Astrocyte (in vitro differentiated cells and primary cell): ENCODE measurements at regions not wholly inside any gene's neighbourhood (a gene's known extent, or its start where the extent isn't known, plus 50 kb on each side); places are given as distances from the start of the nearest gene placed in this dataset.

Experiments
- DNase-seq: peaks from one replicate; pipeline ENCODE4 v3.0.0-alpha.2; 2010; ENCODE audit warnings: low read depth
- FAIRE-seq: peaks from 2 replicates; lab custom pipeline; 2011; peaks lifted over from hg19 to GRCh38; lab: Jason Lieb, UNC
- H2AFZ ChIP-seq: 2 replicates; pipeline ENCODE4 v1.6.0; 2012; ENCODE audit warnings: low read depth, low read length, inconsistent platforms
- H3K27ac ChIP-seq: 2 replicates; pipeline ENCODE4 v1.5.1; 2011; ENCODE audit warnings: low read depth, low read length, inconsistent platforms
- H3K27me3 ChIP-seq: 2 replicates; pipeline ENCODE4 v1.6.0; 2011; ENCODE audit warnings: low read length, inconsistent platforms; ENCODE audit not compliant: insufficient read depth
- H3K36me3 ChIP-seq: 2 replicates; pipeline ENCODE4 v1.5.1; 2011; ENCODE audit warnings: low read length, inconsistent platforms; ENCODE audit not compliant: insufficient read depth
- H3K4me1 ChIP-seq: 2 replicates; pipeline ENCODE4 v1.5.1; 2011; ENCODE audit warnings: low read length, inconsistent platforms; ENCODE audit not compliant: insufficient read depth
- H3K4me2 ChIP-seq: 2 replicates; pipeline ENCODE4 v1.6.0; 2012; ENCODE audit warnings: low read length, inconsistent platforms
- H3K4me3 ChIP-seq: 2 replicates; pipeline ENCODE4 v1.5.1; 2011; ENCODE audit warnings: low read depth, mild to moderate bottlenecking, low read length, inconsistent platforms; ENCODE audit not compliant: insufficient read depth
- H3K79me2 ChIP-seq: 2 replicates; pipeline ENCODE4 v1.6.0; 2012; ENCODE audit warnings: mild to moderate bottlenecking, low read length, inconsistent platforms; ENCODE audit not compliant: insufficient read depth
- H3K9ac ChIP-seq: 2 replicates; pipeline ENCODE4 v1.6.0; 2012; ENCODE audit warnings: mild to moderate bottlenecking, low read length, inconsistent platforms
- H3K9me3 ChIP-seq: 2 replicates; pipeline ENCODE4 v1.5.1; 2012; ENCODE audit warnings: low read depth, mild to moderate bottlenecking, low read length, inconsistent platforms; ENCODE audit not compliant: insufficient read depth
- H4K20me1 ChIP-seq: 2 replicates; pipeline ENCODE4 v1.6.0; 2012; ENCODE audit warnings: low read length, inconsistent platforms; ENCODE audit not compliant: insufficient read depth
- H3K27ac Mint-ChIP-seq: one replicate; pipeline ENCODE4 v1.8.0; 2021; ENCODE audit warnings: mild to moderate bottlenecking, mixed read lengths; ENCODE audit not compliant: unreplicated experiment
- H3K27me3 Mint-ChIP-seq: one replicate; pipeline ENCODE4 v1.8.0; 2021; ENCODE audit warnings: low read depth, mixed read lengths; ENCODE audit not compliant: unreplicated experiment
- H3K36me3 Mint-ChIP-seq: one replicate; pipeline ENCODE4 v1.8.0; 2021; ENCODE audit warnings: low read depth, mixed read lengths; ENCODE audit not compliant: unreplicated experiment
- H3K4me1 Mint-ChIP-seq: one replicate; pipeline ENCODE4 v1.8.0; 2021; ENCODE audit warnings: low read depth, mixed read lengths; ENCODE audit not compliant: unreplicated experiment
- H3K4me3 Mint-ChIP-seq: one replicate; pipeline ENCODE4 v1.8.0; 2021; ENCODE audit warnings: mild to moderate bottlenecking, moderate library complexity, mixed read lengths; ENCODE audit not compliant: unreplicated experiment
- H3K9me3 Mint-ChIP-seq: one replicate; pipeline ENCODE4 v1.8.0; 2021; ENCODE audit warnings: mild to moderate bottlenecking, mixed read lengths; ENCODE audit not compliant: unreplicated experiment
- EZH2 ChIP-seq: IDR thresholded peaks from 2 replicates; pipeline ENCODE4 v1.6.1; 2012; ENCODE audit warnings: mild to moderate bottlenecking, low read length, inconsistent platforms; ENCODE audit not compliant: insufficient read depth
- TF ChIP-seq, protein P1 (sequence below): IDR thresholded peaks from 2 replicates; pipeline ENCODE4 v1.5.1; 2011; ENCODE audit warnings: low read depth, mild to moderate bottlenecking, inconsistent platforms, low read length, moderate library complexity; ENCODE audit not compliant: insufficient read depth

DNA sequence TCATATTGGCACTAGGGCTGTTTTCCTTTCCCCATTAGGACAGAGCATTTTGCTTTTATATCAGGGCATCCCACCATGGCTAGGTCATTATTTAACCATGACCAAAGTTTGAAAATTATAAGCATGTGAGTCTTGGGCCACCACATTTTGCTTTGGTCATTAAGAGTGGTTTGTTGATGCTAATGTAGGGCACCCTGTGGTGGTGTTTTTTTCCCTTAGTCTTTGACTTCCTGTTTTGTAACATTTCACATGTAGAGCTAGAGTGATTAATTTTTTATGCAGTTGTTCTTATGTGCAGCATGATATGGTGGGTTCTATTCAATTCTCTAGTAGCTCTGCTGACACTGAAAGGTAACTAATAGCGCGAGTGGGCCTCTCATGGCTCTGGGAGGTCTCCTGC lies 249.6 kb upstream of the ROBO1 start:
- no peak overlapping the region for H3K4me2 ChIP-seq
- TF ChIP-seq, protein P1, sequence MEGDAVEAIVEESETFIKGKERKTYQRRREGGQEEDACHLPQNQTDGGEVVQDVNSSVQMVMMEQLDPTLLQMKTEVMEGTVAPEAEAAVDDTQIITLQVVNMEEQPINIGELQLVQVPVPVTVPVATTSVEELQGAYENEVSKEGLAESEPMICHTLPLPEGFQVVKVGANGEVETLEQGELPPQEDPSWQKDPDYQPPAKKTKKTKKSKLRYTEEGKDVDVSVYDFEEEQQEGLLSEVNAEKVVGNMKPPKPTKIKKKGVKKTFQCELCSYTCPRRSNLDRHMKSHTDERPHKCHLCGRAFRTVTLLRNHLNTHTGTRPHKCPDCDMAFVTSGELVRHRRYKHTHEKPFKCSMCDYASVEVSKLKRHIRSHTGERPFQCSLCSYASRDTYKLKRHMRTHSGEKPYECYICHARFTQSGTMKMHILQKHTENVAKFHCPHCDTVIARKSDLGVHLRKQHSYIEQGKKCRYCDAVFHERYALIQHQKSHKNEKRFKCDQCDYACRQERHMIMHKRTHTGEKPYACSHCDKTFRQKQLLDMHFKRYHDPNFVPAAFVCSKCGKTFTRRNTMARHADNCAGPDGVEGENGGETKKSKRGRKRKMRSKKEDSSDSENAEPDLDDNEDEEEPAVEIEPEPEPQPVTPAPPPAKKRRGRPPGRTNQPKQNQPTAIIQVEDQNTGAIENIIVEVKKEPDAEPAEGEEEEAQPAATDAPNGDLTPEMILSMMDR = no peak
- TF ChIP-seq EZH2 = no peak
- Mint-ChIP-seq H3K4me1 (no peaks in the 10 kb centered on the region), H3K27ac (no peak overlapping the region), H3K36me3 (no peaks in the 10 kb centered on the region), H3K9me3 (no peaks in the 10 kb centered on the region), H3K4me3 (no peak overlapping the region), H3K27me3 (no peaks in the 10 kb centered on the region)
- H3K27ac ChIP-seq = no peak overlapping the region
- H4K20me1 ChIP-seq = no peaks in the 10 kb centered on the region
- H3K36me3 ChIP-seq = no peaks in the 10 kb centered on the region
- no peak overlapping the region for H2AFZ ChIP-seq
- H3K79me2 ChIP-seq = no peaks in the 10 kb centered on the region
- H3K4me3 ChIP-seq = no peak overlapping the region
- H3K4me1 ChIP-seq = no peaks in the 10 kb centered on the region
- DNase-seq = no peak
- H3K9me3 ChIP-seq = no peaks in the 10 kb centered on the region
- H3K27me3 ChIP-seq = no peaks in the 10 kb centered on the region
- no peak overlapping the region for H3K9ac ChIP-seq
- no peak for FAIRE-seq

DNA sequence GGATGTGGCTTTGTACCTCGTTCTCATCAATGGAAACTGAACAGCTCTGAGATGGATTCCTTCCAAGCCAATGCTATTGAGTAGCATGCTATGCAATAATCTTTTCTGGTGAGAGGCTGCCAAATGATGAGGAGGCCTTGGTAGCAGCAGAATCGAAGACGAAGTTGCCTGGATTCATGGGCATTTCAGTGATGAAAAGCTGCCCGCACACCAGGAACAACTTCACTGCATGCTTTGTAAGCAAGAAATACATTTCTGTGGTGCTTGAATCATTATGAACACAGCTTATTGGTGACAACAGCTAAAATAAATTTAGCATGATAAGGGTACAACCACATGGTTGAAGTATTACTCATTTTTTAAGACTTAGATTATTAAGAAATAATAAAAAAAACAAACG lies 246.8 kb upstream of the ROBO1 start:
- no peaks in the 10 kb centered on the region for H3K9me3 ChIP-seq
- H3K27me3 ChIP-seq = no peaks in the 10 kb centered on the region
- H3K27me3 Mint-ChIP-seq = no peaks in the 10 kb centered on the region
- no peaks in the 10 kb centered on the region for H3K9me3 Mint-ChIP-seq
- no peak overlapping the region for H3K4me3 Mint-ChIP-seq
- DNase-seq = no peak
- H4K20me1 ChIP-seq = no peaks in the 10 kb centered on the region
- no peak for TF ChIP-seq EZH2
- TF ChIP-seq, protein P1 = no peak
- no peak overlapping the region for H3K4me3 ChIP-seq
- H3K9ac ChIP-seq = no peak overlapping the region
- H3K36me3 ChIP-seq = no peaks in the 10 kb centered on the region
- no peak overlapping the region for H2AFZ ChIP-seq
- H3K27ac ChIP-seq = no peak overlapping the region
- H3K36me3 Mint-ChIP-seq = no peaks in the 10 kb centered on the region
- no peak overlapping the region for H3K4me2 ChIP-seq
- H3K79me2 ChIP-seq = no peaks in the 10 kb centered on the region
- no peak for FAIRE-seq
- no peaks in the 10 kb centered on the region for H3K4me1 ChIP-seq
- H3K4me1 Mint-ChIP-seq = no peaks in the 10 kb centered on the region
- H3K27ac Mint-ChIP-seq = no peak overlapping the region

DNA sequence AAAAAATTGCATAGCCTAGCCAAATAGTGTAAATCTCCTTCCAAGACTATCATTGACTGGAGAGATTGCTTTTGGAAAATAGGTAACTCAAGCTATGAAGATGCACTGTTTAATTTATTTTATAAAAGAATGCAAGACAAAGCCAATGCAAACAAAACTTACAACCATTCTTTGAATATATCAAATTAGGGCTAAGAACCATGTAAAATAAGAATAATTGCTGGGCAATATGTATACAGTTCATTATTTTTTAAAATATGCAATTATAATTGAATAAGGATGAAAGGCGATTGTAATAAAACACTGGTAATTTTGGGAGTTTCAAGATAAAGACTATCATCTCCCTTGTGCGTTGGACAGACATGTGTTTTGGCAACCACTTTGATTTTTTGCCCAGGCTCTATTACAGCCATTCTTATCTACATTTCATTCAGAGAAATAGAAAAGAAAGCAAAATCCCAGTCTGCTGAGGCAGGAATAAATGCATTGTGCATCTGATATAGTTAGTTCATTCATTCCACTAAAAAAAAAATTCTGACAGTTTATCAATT lies 242.3 kb upstream of the ROBO1 start:
- H3K9me3 Mint-ChIP-seq = no peaks in the 10 kb centered on the region
- no peaks in the 10 kb centered on the region for H3K79me2 ChIP-seq
- no peaks in the 10 kb centered on the region for H3K9me3 ChIP-seq
- FAIRE-seq (no peak), DNase-seq (no peak)
- TF ChIP-seq EZH2 = no peak
- TF ChIP-seq, protein P1 = no peak
- H3K4me3 Mint-ChIP-seq = no peak overlapping the region
- no peaks in the 10 kb centered on the region for H3K36me3 Mint-ChIP-seq
- no peak overlapping the region for H3K4me3 ChIP-seq
- no peaks in the 10 kb centered on the region for H3K27me3 Mint-ChIP-seq
- no peaks in the 10 kb centered on the region for H3K4me1 ChIP-seq
- no peaks in the 10 kb centered on the region for H3K4me1 Mint-ChIP-seq
- H3K27me3 ChIP-seq = no peaks in the 10 kb centered on the region
- H3K27ac ChIP-seq = no peak overlapping the region
- no peak overlapping the region for H3K9ac ChIP-seq
- H2AFZ ChIP-seq = no peak overlapping the region
- no peak overlapping the region for H3K27ac Mint-ChIP-seq
- no peaks in the 10 kb centered on the region for H4K20me1 ChIP-seq
- no peak overlapping the region for H3K4me2 ChIP-seq
- H3K36me3 ChIP-seq = no peaks in the 10 kb centered on the region
